ENCODE measurements at regions not wholly inside any gene's neighbourhood (a gene's known extent, or its start where the extent isn't known, plus 50 kb on each side); places are given as distances from the start of the nearest gene placed in this dataset.
"Not testable (repeated sequence)": the region's sequence is repeated elsewhere in the genome, so short reads cannot be mapped to it uniquely, and the experiment has no call there.

DNA sequence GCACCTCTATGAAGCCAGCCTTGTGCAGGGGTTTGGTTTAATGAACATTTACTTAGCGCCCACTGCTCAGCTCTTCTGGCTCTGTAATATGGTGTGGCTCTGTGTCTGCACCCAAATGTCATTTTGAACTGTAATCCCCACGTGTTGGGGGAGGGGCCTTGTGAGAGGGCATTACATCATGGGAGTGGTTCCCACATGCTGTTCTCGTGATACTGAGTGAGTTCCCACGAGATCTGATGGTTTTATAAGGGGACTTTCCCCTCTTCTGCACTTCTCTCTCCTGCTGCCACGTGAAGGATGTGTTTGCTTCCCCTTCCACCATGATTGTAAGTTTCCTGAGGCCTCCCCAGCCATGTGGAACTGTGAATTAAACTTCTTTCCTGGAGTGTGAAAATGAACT, 127.7 kb downstream of the POTEG start:
- TF ChIP-seq, protein P1, sequence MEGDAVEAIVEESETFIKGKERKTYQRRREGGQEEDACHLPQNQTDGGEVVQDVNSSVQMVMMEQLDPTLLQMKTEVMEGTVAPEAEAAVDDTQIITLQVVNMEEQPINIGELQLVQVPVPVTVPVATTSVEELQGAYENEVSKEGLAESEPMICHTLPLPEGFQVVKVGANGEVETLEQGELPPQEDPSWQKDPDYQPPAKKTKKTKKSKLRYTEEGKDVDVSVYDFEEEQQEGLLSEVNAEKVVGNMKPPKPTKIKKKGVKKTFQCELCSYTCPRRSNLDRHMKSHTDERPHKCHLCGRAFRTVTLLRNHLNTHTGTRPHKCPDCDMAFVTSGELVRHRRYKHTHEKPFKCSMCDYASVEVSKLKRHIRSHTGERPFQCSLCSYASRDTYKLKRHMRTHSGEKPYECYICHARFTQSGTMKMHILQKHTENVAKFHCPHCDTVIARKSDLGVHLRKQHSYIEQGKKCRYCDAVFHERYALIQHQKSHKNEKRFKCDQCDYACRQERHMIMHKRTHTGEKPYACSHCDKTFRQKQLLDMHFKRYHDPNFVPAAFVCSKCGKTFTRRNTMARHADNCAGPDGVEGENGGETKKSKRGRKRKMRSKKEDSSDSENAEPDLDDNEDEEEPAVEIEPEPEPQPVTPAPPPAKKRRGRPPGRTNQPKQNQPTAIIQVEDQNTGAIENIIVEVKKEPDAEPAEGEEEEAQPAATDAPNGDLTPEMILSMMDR (IDR thresholded peaks at IDR 0.05) = not testable (repeated sequence)
- not testable (repeated sequence) for TF ChIP-seq POLR2A (IDR thresholded peaks at IDR 0.05; ENCODE audit: low read length); HOXB5 (CRISPR knock-in tag; IDR thresholded peaks at IDR 0.05); CBX2 (IDR thresholded peaks at IDR 0.05; ENCODE audit: borderline replicate concordance, low read depth)
- TF ChIP-seq, protein P2, sequence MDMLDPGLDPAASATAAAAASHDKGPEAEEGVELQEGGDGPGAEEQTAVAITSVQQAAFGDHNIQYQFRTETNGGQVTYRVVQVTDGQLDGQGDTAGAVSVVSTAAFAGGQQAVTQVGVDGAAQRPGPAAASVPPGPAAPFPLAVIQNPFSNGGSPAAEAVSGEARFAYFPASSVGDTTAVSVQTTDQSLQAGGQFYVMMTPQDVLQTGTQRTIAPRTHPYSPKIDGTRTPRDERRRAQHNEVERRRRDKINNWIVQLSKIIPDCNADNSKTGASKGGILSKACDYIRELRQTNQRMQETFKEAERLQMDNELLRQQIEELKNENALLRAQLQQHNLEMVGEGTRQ (IDR thresholded peaks at IDR 0.05) = not testable (repeated sequence)
- TF ChIP-seq, protein P3, sequence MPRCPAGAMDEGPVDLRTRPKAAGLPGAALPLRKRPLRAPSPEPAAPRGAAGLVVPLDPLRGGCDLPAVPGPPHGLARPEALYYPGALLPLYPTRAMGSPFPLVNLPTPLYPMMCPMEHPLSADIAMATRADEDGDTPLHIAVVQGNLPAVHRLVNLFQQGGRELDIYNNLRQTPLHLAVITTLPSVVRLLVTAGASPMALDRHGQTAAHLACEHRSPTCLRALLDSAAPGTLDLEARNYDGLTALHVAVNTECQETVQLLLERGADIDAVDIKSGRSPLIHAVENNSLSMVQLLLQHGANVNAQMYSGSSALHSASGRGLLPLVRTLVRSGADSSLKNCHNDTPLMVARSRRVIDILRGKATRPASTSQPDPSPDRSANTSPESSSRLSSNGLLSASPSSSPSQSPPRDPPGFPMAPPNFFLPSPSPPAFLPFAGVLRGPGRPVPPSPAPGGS (IDR thresholded peaks at IDR 0.05) = not testable (repeated sequence)

Measured in A549 (cell line).